K562 (cell line): ENCODE measurements at regions not wholly inside any gene's neighbourhood (a gene's known extent, or its start where the extent isn't known, plus 50 kb on each side); places are given as distances from the start of the nearest gene placed in this dataset.

ENCODE experiments used
- ATAC-seq: fragments of 200-7000 bp; cut with Tn5 transposase; 3 replicates; pipeline ENCODE4 v1.9.1; 2020; ENCODE audit warnings: moderate library complexity
- BruUV-seq: library from RNA; stranded (reverse); fragments of 400-500 nt; replicated peaks from 2 replicates; lab custom pipeline; 2021; lab: Mats Ljungman, UMichigan
- CTCF ChIA-PET: fragments of 300-600 bp; formaldehyde crosslinking; extraction: SDS; loops from one replicate; lab custom pipeline; 2021; ENCODE audit warnings: low intra/inter-chr PET ratio; lab: Yijun Ruan, JAX
- POLR2A ChIA-PET: fragments of 300-600, 350-650 bp; sonication (Branson Sonifier 250); formaldehyde crosslinking; extraction: SDS; loops from one replicate; lab custom pipeline; 2021; ENCODE audit warnings: antibody characterized with exemption, inconsistent platforms; lab: Yijun Ruan, JAX
- DNase-seq, 4 experiments: peaks; one replicate each; pipeline versions ENCODE4 v3.0.0 to v3.0.0-alpha.2; 2011 to 2018; ENCODE audit warnings: low spot score in 3 of 4, mixed read lengths in 3 of 4; ENCODE audit errors: extremely low read depth in 1 of 4
- FAIRE-seq: peaks from 2 replicates; lab custom pipeline; 2011; peaks lifted over from hg19 to GRCh38; lab: Jason Lieb, UNC
- H2AFZ ChIP-seq: 2 replicates; pipeline ENCODE4 v1.6.0; 2011; ENCODE audit warnings: low read depth, low read length, control low read depth, inconsistent platforms
- H3K27ac ChIP-seq: fragments of 200-600 bp; 3 replicates; pipeline ENCODE4 v1.8.0; 2011; ENCODE audit warnings: low read depth, mild to moderate bottlenecking, control low read depth, inconsistent platforms, low read length, moderate library complexity, mixed read lengths; ENCODE audit errors: extremely low read depth
- H3K27me3 ChIP-seq, 2 experiments: fragments of 300-600 bp in 1 of 2; 2 replicates in 1 of 2; 3 replicates in 1 of 2; pipeline versions ENCODE4 v1.6.0 to v1.8.0; 2011; ENCODE audit warnings: inconsistent platforms in 2 of 2, low read length in 2 of 2, mild to moderate bottlenecking in 1 of 2, mixed read lengths in 1 of 2, moderate library complexity in 1 of 2; ENCODE audit not compliant: control insufficient read depth in 2 of 2, insufficient read depth in 2 of 2
- H3K36me3 ChIP-seq: fragments of 300-600 bp; 3 replicates; pipeline ENCODE4 v1.8.0; 2011; ENCODE audit warnings: mild to moderate bottlenecking, low read length, inconsistent platforms; ENCODE audit not compliant: control insufficient read depth, insufficient read depth
- H3K4me1 ChIP-seq, 2 experiments: fragments of 200-600 bp in 1 of 2; replicated peaks in 1 of 2; 2 replicates in 1 of 2; 3 replicates in 1 of 2; pipeline versions ENCODE4 v1.5.1 to v1.8.0; 2011; ENCODE audit warnings: inconsistent platforms in 2 of 2, low read length in 2 of 2, mild to moderate bottlenecking in 1 of 2, mixed read lengths in 1 of 2, moderate library complexity in 1 of 2; ENCODE audit not compliant: control insufficient read depth in 2 of 2, insufficient read depth in 2 of 2
- H3K4me2 ChIP-seq: 2 replicates; pipeline ENCODE4 v1.6.1; 2011; ENCODE audit warnings: low read length, control low read depth, inconsistent platforms, mixed read lengths; ENCODE audit not compliant: insufficient read depth
- H3K4me3 ChIP-seq: fragments of 200-600 bp; sonication (generic), shearing (Covaris generic); 2 replicates; pipeline ENCODE4 v1.5.1; 2016; ENCODE audit warnings: control low read depth, inconsistent platforms
- H3K79me2 ChIP-seq: fragments of 200-600 bp; 3 replicates; pipeline ENCODE4 v1.8.0; 2011; ENCODE audit warnings: low read length, inconsistent platforms; ENCODE audit not compliant: control insufficient read depth, insufficient read depth
- H3K9ac ChIP-seq, 2 experiments: 2 replicates each; pipeline versions ENCODE4 v1.6.0 to v1.6.1; 2011; ENCODE audit warnings: low read depth in 2 of 2, low read length in 2 of 2, control low read depth in 1 of 2, inconsistent platforms in 1 of 2, mild to moderate bottlenecking in 1 of 2, mixed read lengths in 1 of 2; ENCODE audit not compliant: insufficient read depth in 1 of 2
- H3K9me1 ChIP-seq: one replicate; pipeline ENCODE4 v1.6.0; 2011; ENCODE audit warnings: inconsistent platforms, mild to moderate bottlenecking, low read length, moderate library complexity; ENCODE audit not compliant: control insufficient read depth, insufficient read depth
- H3K9me3 ChIP-seq: replicated peaks from 2 replicates; pipeline ENCODE4 v1.5.1; 2011; ENCODE audit warnings: low read depth, low read length, inconsistent platforms; ENCODE audit not compliant: control insufficient read depth, insufficient read depth
- H4K20me1 ChIP-seq: replicated peaks from 2 replicates; pipeline ENCODE4 v1.6.1; 2011; ENCODE audit warnings: low read length, inconsistent platforms, mixed read lengths; ENCODE audit not compliant: control insufficient read depth, insufficient read depth
- C11orf30 ChIP-seq: fragments of 450-650 bp; IDR thresholded peaks from 2 replicates; pipeline ENCODE4 v1.6.1; 2016; ENCODE audit warnings: low read depth, mild to moderate bottlenecking
- HMGN3 ChIP-seq: IDR thresholded peaks from 2 replicates; pipeline ENCODE4 v1.6.1; 2011; ENCODE audit warnings: borderline replicate concordance, low read depth, mild to moderate bottlenecking, mixed read lengths, low read length; ENCODE audit not compliant: insufficient read length; ENCODE audit errors: extremely low read depth
- MCM2 ChIP-seq: fragments of 450-650 bp; IDR thresholded peaks from 2 replicates; pipeline ENCODE4 v1.6.1; 2017; ENCODE audit warnings: low read depth, mild to moderate bottlenecking
- SIN3B ChIP-seq: fragments of 450-650 bp; IDR thresholded peaks from 2 replicates; pipeline ENCODE4 v1.6.1; 2017; ENCODE audit warnings: low read depth, mild to moderate bottlenecking, moderate library complexity
- SP1 ChIP-seq: sonication (generic); formaldehyde crosslinking; IDR thresholded peaks from 2 replicates; pipeline ENCODE4 v1.8.1; 2022; ENCODE audit warnings: mild to moderate bottlenecking, missing genetic modification reagents
- ZNF239 ChIP-seq: fragments of 250-450 bp; sonication (Bioruptor Pico); IDR thresholded peaks from 2 replicates; pipeline ENCODE4 v1.4.0; 2020; ENCODE audit warnings: mild to moderate bottlenecking
- ZNF766 ChIP-seq: fragments of 200-800 bp; sonication (Bioruptor generic); conservative IDR thresholded peaks from 2 replicates; pipeline ENCODE4 v1.6.1; 2016; ENCODE audit warnings: missing genetic modification characterization, missing compliant biosample characterization
- WGBS: fragments of 100-300 bp; shearing (Covaris generic); methylation state at CpG from one replicate; pipeline ENCODE4 v1.1.6; 2016; ENCODE audit warnings: low coverage, mixed read lengths; ENCODE audit not compliant: insufficient coverage; ENCODE audit errors: missing lambda C conversion rate; 5-methylcytosine and 5-hydroxymethylcytosine counted together
- in situ Hi-C: fragments of 300-500 bp; cut with MboI; formaldehyde crosslinking; loops from 4 replicates; pipeline ENCODE4 v1.15.0; 2018; ENCODE audit warnings: inconsistent platforms, mixed read lengths
- intact Hi-C: fragments of 100-400 bp; cut with micrococcal nuclease; formaldehyde crosslinking; loops from 2 replicates; pipeline ENCODE4 v1.14.2; 2022

DNA sequence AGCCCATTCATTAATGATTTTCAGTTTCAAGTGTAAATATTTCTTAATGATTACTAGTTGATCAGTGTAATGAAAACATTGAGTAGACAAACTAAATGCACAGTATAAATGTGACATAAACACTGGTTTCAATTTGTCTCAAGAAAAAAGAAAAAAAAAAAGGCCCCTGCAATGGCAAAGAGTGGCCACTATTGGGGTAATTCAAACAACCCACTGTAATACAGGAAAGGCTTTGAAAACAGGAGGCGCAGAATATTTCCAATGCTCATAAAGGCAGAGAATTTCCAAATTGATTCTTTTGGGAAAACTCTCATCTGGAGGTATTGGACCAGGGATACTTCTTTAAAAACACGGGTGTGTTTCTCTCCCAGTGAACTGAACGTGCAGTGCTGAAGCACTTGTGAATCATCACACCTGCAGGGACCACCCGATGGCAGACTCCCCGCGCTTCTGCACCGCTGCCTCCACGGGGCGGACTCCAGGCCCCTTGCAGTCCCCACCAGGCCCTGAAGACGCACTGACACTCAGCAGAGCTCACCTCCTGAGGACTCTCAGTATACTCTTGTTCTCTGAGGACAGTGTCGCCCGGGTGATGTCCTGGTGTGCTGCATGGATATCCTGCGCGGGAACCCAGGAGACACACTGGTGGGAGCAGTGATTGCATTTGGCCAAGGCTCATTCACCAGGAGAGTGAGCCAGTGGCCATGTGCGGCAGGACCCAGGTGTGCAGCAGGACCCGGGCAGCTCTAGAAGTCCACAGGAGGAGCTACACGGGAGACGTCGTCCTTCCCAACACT is 227.6 kb upstream of the IRX4 start:
- CTCF ChIA-PET: no interaction called here
- no TSS peak for BruUV-seq
- TF ChIP-seq SP1 (CRISPR knock-in tag): no peak
- no peak for TF ChIP-seq C11orf30
- no peak for TF ChIP-seq HMGN3
- TF ChIP-seq ZNF766: no peak
- no peak for TF ChIP-seq MCM2
- TF ChIP-seq SIN3B: no peak
- TF ChIP-seq ZNF239 (CRISPR knock-in tag): no peak
- DNase-seq (no peak), FAIRE-seq (no peak), ATAC-seq (no peak; the same call in 2 of the 3 replicates)
- Histone ChIP-seq H3K4me1 (0 out of 5 replicates have a peak, but pooled peaks cover 0 to 3% of the 10 kb centered on the region in 2 experiments), H3K79me2 (no peaks in the 10 kb centered on the region), H3K27ac (no peak overlapping the region), H2AFZ (no peak overlapping the region), H3K9me1 (no peaks in the 10 kb centered on the region), H3K27me3 (peaks cover 27 to 39% of the 10 kb centered on the region in 2 experiments; a peak in 4 of 5 replicates), H3K9me3 (no peaks in the 10 kb centered on the region), H3K36me3 (no peaks in the 10 kb centered on the region), H3K4me2 (no peak overlapping the region), H3K4me3 (no peak overlapping the region), H3K9ac (no peak overlapping the region), H4K20me1 (no peaks in the 10 kb centered on the region)
- WGBS: 0% methylated on average over 17 of the region's 19 CpGs
- in situ Hi-C loops: no loop called here
- POLR2A ChIA-PET: interaction anchor here (0.5 to 1.1 kb wide), 2 partner anchors 30 to 476 kb away, joined by 3 to 4 read pairs; no protein-coding TSS in a partner anchor
- intact Hi-C loops: no loop called here
